Germinal center (tissue), 1 donor: ENCODE measurements at regions not wholly inside any gene's neighbourhood (a gene's known extent, or its start where the extent isn't known, plus 50 kb on each side); places are given as distances from the start of the nearest gene placed in this dataset.
"Not testable (repeated sequence)": the region's sequence is repeated elsewhere in the genome, so short reads cannot be mapped to it uniquely, and the experiment has no call there.

Source experiments
- DNase-seq: peaks from one replicate; pipeline ENCODE4 v3.0.0; 2012; ENCODE audit warnings: mixed read lengths, low spot score

- no peak for DNase-seq
Measured at GRCh38 chr5:99587983-99588382, 659.2 kb upstream of the CHD1 start.

GRCh38 chr5:99586878-99587277, 658.1 kb upstream of the CHD1 start:
- no peak for DNase-seq

- not testable (repeated sequence) for DNase-seq
Measured at GRCh38 chr5:99581204-99581603, 652.4 kb upstream of the CHD1 start.

- not testable (repeated sequence) for DNase-seq
Measured at GRCh38 chr5:99562937-99563627, 634.3 kb upstream of the CHD1 start.

GRCh38 chr5:99553211-99553810, 624.5 kb upstream of the CHD1 start:
- DNase-seq: no peak

GRCh38 chr5:99544356-99544755, 615.5 kb upstream of the CHD1 start:
- no peak for DNase-seq

GRCh38 chr5:99543841-99544240, 615.0 kb upstream of the CHD1 start:
- DNase-seq: no peak

- not testable (repeated sequence) for DNase-seq
Measured at GRCh38 chr5:99534241-99534640, 605.4 kb upstream of the CHD1 start.

GRCh38 chr5:99521666-99522065, 592.9 kb upstream of the CHD1 start:
- not testable (repeated sequence) for DNase-seq

GRCh38 chr5:99515864-99516490, 587.2 kb upstream of the CHD1 start:
- not testable (repeated sequence) for DNase-seq

GRCh38 chr5:99510237-99510866, 581.5 kb upstream of the CHD1 start:
- not testable (repeated sequence) for DNase-seq

- DNase-seq: not testable (repeated sequence)
Measured at GRCh38 chr5:99509064-99509463, 580.3 kb upstream of the CHD1 start.

GRCh38 chr5:99495456-99495855, 566.6 kb upstream of the CHD1 start:
- DNase-seq: not testable (repeated sequence)

- DNase-seq: not testable (repeated sequence)
Measured at GRCh38 chr5:99478450-99478849, 549.6 kb upstream of the CHD1 start.

- not testable (repeated sequence) for DNase-seq
Measured at GRCh38 chr5:99473328-99473727, 544.5 kb upstream of the CHD1 start.

- DNase-seq: not testable (repeated sequence)
Measured at GRCh38 chr5:99471726-99472125, 542.9 kb upstream of the CHD1 start.

- DNase-seq: not testable (repeated sequence)
Measured at GRCh38 chr5:99471178-99471577, 542.4 kb upstream of the CHD1 start.

GRCh38 chr5:99470636-99471035, 541.8 kb upstream of the CHD1 start:
- not testable (repeated sequence) for DNase-seq

- no peak for DNase-seq
Measured at GRCh38 chr5:99460701-99461100, 531.9 kb upstream of the CHD1 start.

- no peak for DNase-seq
Measured at GRCh38 chr5:99453196-99453595, 524.4 kb upstream of the CHD1 start.

- no peak for DNase-seq
Measured at GRCh38 chr5:99449786-99450185, 521.0 kb upstream of the CHD1 start.

- DNase-seq: no peak
Measured at GRCh38 chr5:99445805-99446204, 517.0 kb upstream of the CHD1 start.

- no peak for DNase-seq
Measured at GRCh38 chr5:99441235-99441634, 512.4 kb upstream of the CHD1 start.
